SK-N-SH (cell line): ENCODE measurements at regions not wholly inside any gene's neighbourhood (a gene's known extent, or its start where the extent isn't known, plus 50 kb on each side); places are given as distances from the start of the nearest gene placed in this dataset.

Experiments
- CTCF ChIA-PET: fragments of 300-600, 350-600 bp; formaldehyde crosslinking; extraction: SDS; loops from one replicate; lab custom pipeline; 2021; lab: Yijun Ruan, JAX
- POLR2A ChIA-PET: fragments of 350-600 bp; sonication (Branson Sonifier 250); formaldehyde crosslinking; extraction: SDS; loops from one replicate; lab custom pipeline; 2020; ENCODE audit warnings: antibody characterized with exemption, inconsistent platforms; lab: Yijun Ruan, JAX
- DNase-seq: peaks from one replicate; pipeline ENCODE4 v3.0.0; 2012
- H2AFZ ChIP-seq: fragments of 200-600 bp; sonication (generic); 2 replicates; pipeline ENCODE4 v1.8.1; 2016; ENCODE audit warnings: antibody characterized with exemption, mild to moderate bottlenecking, low read depth
- H3F3A ChIP-seq: fragments of 200-600 bp; sonication (generic); replicated peaks from 2 replicates; pipeline ENCODE3; 2016; ENCODE audit warnings: antibody characterized with exemption, mild to moderate bottlenecking; ENCODE audit not compliant: insufficient read depth
- H3K27ac ChIP-seq, 2 experiments: fragments of 200-500 bp in 1 of 2; fragments of 200-600 bp in 1 of 2; sonication (Bioruptor generic) in 1 of 2; sonication (generic), shearing (Covaris generic) in 1 of 2; 2 replicates each; pipeline versions ENCODE4 v1.5.1 to v1.6.1; 2014 to 2016; ENCODE audit warnings: low read depth in 2 of 2, inconsistent platforms in 1 of 2, low read length in 1 of 2, mild to moderate bottlenecking in 1 of 2, mixed read lengths in 1 of 2
- H3K27me3 ChIP-seq: fragments of 200-600 bp; sonication (generic), shearing (Covaris generic); 2 replicates; pipeline ENCODE4 v1.6.1; 2016; ENCODE audit warnings: mixed run types; ENCODE audit not compliant: insufficient read depth
- H3K36me3 ChIP-seq, 2 experiments: fragments of 200-500 bp in 1 of 2; fragments of 200-600 bp in 1 of 2; sonication (Bioruptor generic) in 1 of 2; sonication (generic) in 1 of 2; replicated peaks in 1 of 2; 2 replicates each; pipeline versions ENCODE3 to v1.5.1; 2014 to 2016; ENCODE audit warnings: low read length in 1 of 2, mild to moderate bottlenecking in 1 of 2; ENCODE audit not compliant: insufficient read depth in 2 of 2, control insufficient read depth in 1 of 2
- H3K4me1 ChIP-seq, 2 experiments: fragments of 200-500 bp in 1 of 2; fragments of 200-600 bp in 1 of 2; sonication (Bioruptor generic) in 1 of 2; sonication (generic), shearing (Covaris generic) in 1 of 2; 2 replicates each; pipeline versions ENCODE4 v1.5.1 to v1.6.1; 2014 to 2016; ENCODE audit warnings: low read depth in 1 of 2, low read length in 1 of 2, mixed run types in 1 of 2; ENCODE audit not compliant: insufficient read depth in 2 of 2, control insufficient read depth in 1 of 2
- H3K4me2 ChIP-seq: fragments of 200-600 bp; sonication (generic), shearing (Covaris generic); 2 replicates; pipeline ENCODE4 v1.6.1; 2017; ENCODE audit warnings: mixed run types
- H3K4me3 ChIP-seq, 2 experiments: fragments of 200-500 bp in 1 of 2; fragments of 200-600 bp in 1 of 2; sonication (Bioruptor generic) in 1 of 2; sonication (generic), shearing (Covaris generic) in 1 of 2; 2 replicates each; pipeline versions ENCODE4 v1.5.1 to v1.8.1; 2014 to 2016; ENCODE audit warnings: low read depth in 2 of 2, inconsistent platforms in 1 of 2, low read length in 1 of 2, mild to moderate bottlenecking in 1 of 2, mixed read lengths in 1 of 2, moderate library complexity in 1 of 2
- H3K79me2 ChIP-seq: fragments of 200-600 bp; sonication (generic); 2 replicates; pipeline ENCODE4 v1.8.1; 2017; ENCODE audit warnings: mild to moderate bottlenecking; ENCODE audit not compliant: insufficient read depth
- H3K9ac ChIP-seq: fragments of 200-600 bp; sonication (generic); 2 replicates; pipeline ENCODE4 v1.6.1; 2017; ENCODE audit warnings: mixed run types
- H3K9me2 ChIP-seq: fragments of 200-600 bp; sonication (generic); 2 replicates; pipeline ENCODE4 v1.6.1; 2017; ENCODE audit warnings: mixed run types
- H3K9me3 ChIP-seq: fragments of 200-600 bp; sonication (generic); 2 replicates; pipeline ENCODE4 v1.6.1; 2017; ENCODE audit warnings: mixed run types, mild to moderate bottlenecking, moderate library complexity
- H4K20me1 ChIP-seq: fragments of 200-600 bp; sonication (generic); 2 replicates; pipeline ENCODE4 v1.6.1; 2017; ENCODE audit warnings: mild to moderate bottlenecking, mixed run types; ENCODE audit not compliant: insufficient read depth
- EP300 ChIP-seq, 2 experiments: IDR thresholded peaks; 2 replicates each; pipeline versions ENCODE4 v1.4.0 to v1.6.1; 2012; ENCODE audit warnings: borderline replicate concordance in 1 of 2, low read depth in 1 of 2, low read length in 1 of 2
- GABPA ChIP-seq: IDR thresholded peaks from 2 replicates; pipeline ENCODE4 v1.4.0; 2012; ENCODE audit warnings: low read depth, mild to moderate bottlenecking
- IRF3 ChIP-seq: fragments of 150-350 bp; IDR thresholded peaks from 2 replicates; pipeline ENCODE4 v1.6.1; 2016; ENCODE audit warnings: mild to moderate bottlenecking, low read depth, low read length
- MEF2A ChIP-seq: IDR thresholded peaks from 2 replicates; pipeline ENCODE4 v1.4.0; 2012; ENCODE audit warnings: low read depth, borderline replicate concordance
- NRF1 ChIP-seq: IDR thresholded peaks from 2 replicates; pipeline ENCODE4 v1.6.1; 2012; ENCODE audit warnings: low read depth, mild to moderate bottlenecking, low read length
- RAD21 ChIP-seq: IDR thresholded peaks from 2 replicates; pipeline ENCODE4 v1.6.1; 2012; ENCODE audit warnings: mild to moderate bottlenecking, low read length
- RFX5 ChIP-seq: IDR thresholded peaks from 2 replicates; pipeline ENCODE4 v1.6.1; 2012; ENCODE audit warnings: mild to moderate bottlenecking, improper control_type of control experiment, low read length
- SMC3 ChIP-seq: IDR thresholded peaks from 2 replicates; pipeline ENCODE4 v1.6.1; 2012; ENCODE audit warnings: low read depth, low read length, improper control_type of control experiment
- TAF1 ChIP-seq: IDR thresholded peaks from 2 replicates; pipeline ENCODE4 v1.6.1; 2012; ENCODE audit warnings: low read depth, mild to moderate bottlenecking, low read length, moderate library complexity, borderline replicate concordance
- TCF12 ChIP-seq: IDR thresholded peaks from 2 replicates; pipeline ENCODE4 v1.4.0; 2012
- USF2 ChIP-seq: fragments of 150-350 bp; IDR thresholded peaks from 2 replicates; pipeline ENCODE4 v1.6.1; 2017; ENCODE audit warnings: antibody characterized with exemption, low read length, low read depth, borderline replicate concordance
- ZBTB33 ChIP-seq: IDR thresholded peaks from 2 replicates; pipeline ENCODE4 v1.4.0; 2012; ENCODE audit warnings: low read depth, borderline replicate concordance
- WGBS: methylation state at CpG from one replicate; pipeline ENCODE4 v1.1.6; 2017; ENCODE audit warnings: low lambda C conversion rate; 5-methylcytosine and 5-hydroxymethylcytosine counted together
- TF ChIP-seq, protein P1 (sequence below): IDR thresholded peaks from 2 replicates; pipeline ENCODE4 v1.4.0; 2012; ENCODE audit warnings: low read depth, borderline replicate concordance
- TF ChIP-seq, protein P2 (sequence below): IDR thresholded peaks from 2 replicates; pipeline ENCODE4; 2012

GRCh38 chr4:71247706-71248105 is 91.1 kb upstream of the SLC4A4 start (continued):
- no peak for TF ChIP-seq IRF3

DNA sequence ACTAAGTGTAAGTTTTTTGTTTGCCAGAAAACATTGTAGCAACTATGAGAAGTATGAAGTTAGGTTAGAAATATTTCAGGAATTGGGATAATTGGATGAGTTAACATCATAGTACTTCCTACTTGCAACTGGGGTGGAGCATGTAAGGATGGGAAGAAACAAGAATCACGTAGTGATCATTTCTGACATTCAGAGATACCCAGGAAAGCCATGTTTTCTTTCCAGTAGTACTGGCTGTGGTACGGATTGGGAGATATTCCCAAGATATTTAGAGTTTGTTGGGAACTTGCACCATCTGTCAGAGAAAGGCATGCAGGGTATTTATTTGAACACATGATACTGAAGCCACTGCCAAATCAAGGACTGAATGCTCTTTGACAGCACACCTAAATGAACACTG is 87.6 kb upstream of the SLC4A4 start:
- Histone ChIP-seq H3K4me1 (no peaks in the 10 kb centered on the region), H4K20me1 (no peaks in the 10 kb centered on the region), H3K9me3 (no peaks in the 10 kb centered on the region), H3K27me3 (no peaks in the 10 kb centered on the region; the same call in 1 of the 2 replicates), H3K4me2 (no peak overlapping the region), H3K9ac (no peak overlapping the region), H2AFZ (no peak overlapping the region), H3K9me2 (no peaks in the 10 kb centered on the region), H3F3A (no peaks in the 10 kb centered on the region), H3K79me2 (no peaks in the 10 kb centered on the region), H3K27ac (no peak overlapping the region), H3K4me3 (no peak overlapping the region), H3K36me3 (no peaks in the 10 kb centered on the region)
- TF ChIP-seq TCF12 = no peak
- no peak for TF ChIP-seq ZBTB33
- no peak for TF ChIP-seq IRF3
- TF ChIP-seq, protein P1, sequence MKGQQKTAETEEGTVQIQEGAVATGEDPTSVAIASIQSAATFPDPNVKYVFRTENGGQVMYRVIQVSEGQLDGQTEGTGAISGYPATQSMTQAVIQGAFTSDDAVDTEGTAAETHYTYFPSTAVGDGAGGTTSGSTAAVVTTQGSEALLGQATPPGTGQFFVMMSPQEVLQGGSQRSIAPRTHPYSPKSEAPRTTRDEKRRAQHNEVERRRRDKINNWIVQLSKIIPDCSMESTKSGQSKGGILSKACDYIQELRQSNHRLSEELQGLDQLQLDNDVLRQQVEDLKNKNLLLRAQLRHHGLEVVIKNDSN = no peak
- TF ChIP-seq TAF1 = no peak
- TF ChIP-seq NRF1 = no peak
- TF ChIP-seq RFX5 = no peak
- CTCF ChIA-PET = no interaction called here
- 6% methylated on average over 2 of the region's 2 CpGs for WGBS
- POLR2A ChIA-PET = no interaction called here
- no peak for DNase-seq

DNA sequence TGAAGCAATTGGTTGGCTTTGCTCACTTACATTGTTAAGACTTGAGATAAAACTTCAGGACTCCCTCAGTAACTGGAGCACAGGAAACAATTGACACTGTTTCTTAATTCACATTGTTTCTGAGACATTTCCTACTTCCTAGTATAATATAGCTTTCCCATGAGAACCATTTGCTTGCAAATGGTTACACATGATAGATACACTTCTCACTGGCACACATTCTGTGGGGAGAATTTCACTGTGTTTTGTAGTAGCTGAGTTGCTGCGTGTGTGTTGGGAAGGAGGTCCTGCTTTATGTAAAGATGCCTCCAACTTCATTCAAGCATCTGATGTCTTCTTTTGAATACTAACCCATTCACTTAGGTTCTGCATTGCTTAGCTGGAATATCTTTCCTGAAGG is 85.3 kb upstream of the SLC4A4 start:
- H3F3A ChIP-seq = no peaks in the 10 kb centered on the region
- no peak overlapping the region for H3K4me3 ChIP-seq
- WGBS = 26% methylated on average over 1 of the region's 1 CpG
- no peaks in the 10 kb centered on the region for H3K9me3 ChIP-seq
- ChIA-PET POLR2A (no interaction called here), CTCF (no interaction called here)
- no peaks in the 10 kb centered on the region for H4K20me1 ChIP-seq
- no peak overlapping the region; the same call in 1 of the 2 replicates for H3K4me2 ChIP-seq
- no peak overlapping the region for H3K9ac ChIP-seq
- peaks cover 4% of the 10 kb centered on the region; the same call in 1 of the 2 replicates for H3K27me3 ChIP-seq
- H3K9me2 ChIP-seq = no peaks in the 10 kb centered on the region
- H3K36me3 ChIP-seq = no peaks in the 10 kb centered on the region
- no peak for DNase-seq
- no peak for TF ChIP-seq GABPA
- TF ChIP-seq NRF1 = no peak
- TF ChIP-seq MEF2A = no peak
- TF ChIP-seq, protein P2, sequence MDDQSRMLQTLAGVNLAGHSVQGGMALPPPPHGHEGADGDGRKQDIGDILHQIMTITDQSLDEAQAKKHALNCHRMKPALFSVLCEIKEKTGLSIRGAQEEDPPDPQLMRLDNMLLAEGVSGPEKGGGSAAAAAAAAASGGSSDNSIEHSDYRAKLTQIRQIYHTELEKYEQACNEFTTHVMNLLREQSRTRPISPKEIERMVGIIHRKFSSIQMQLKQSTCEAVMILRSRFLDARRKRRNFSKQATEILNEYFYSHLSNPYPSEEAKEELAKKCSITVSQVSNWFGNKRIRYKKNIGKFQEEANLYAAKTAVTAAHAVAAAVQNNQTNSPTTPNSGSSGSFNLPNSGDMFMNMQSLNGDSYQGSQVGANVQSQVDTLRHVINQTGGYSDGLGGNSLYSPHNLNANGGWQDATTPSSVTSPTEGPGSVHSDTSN = no peak
- no peak for TF ChIP-seq IRF3
- TF ChIP-seq RAD21 = no peak
- no peak for TF ChIP-seq SMC3
- TF ChIP-seq EP300 (IDR thresholded peaks at IDR 0.05; ENCODE audit: borderline replicate concordance in 1 of 2, low read depth in 1 of 2, low read length in 1 of 2) = no peak
- TF ChIP-seq USF2 = no peak
- no peaks in the 10 kb centered on the region for H3K79me2 ChIP-seq
- no peaks in the 10 kb centered on the region for H3K4me1 ChIP-seq
- no peak overlapping the region for H3K27ac ChIP-seq
- H2AFZ ChIP-seq = no peak overlapping the region
